SK-N-SH (cell line): ENCODE measurements at regions not wholly inside any gene's neighbourhood (a gene's known extent, or its start where the extent isn't known, plus 50 kb on each side); places are given as distances from the start of the nearest gene placed in this dataset.

Experiments
- CTCF ChIA-PET: fragments of 300-600, 350-600 bp; formaldehyde crosslinking; extraction: SDS; loops from one replicate; lab custom pipeline; 2021; lab: Yijun Ruan, JAX
- POLR2A ChIA-PET: fragments of 350-600 bp; sonication (Branson Sonifier 250); formaldehyde crosslinking; extraction: SDS; loops from one replicate; lab custom pipeline; 2020; ENCODE audit warnings: antibody characterized with exemption, inconsistent platforms; lab: Yijun Ruan, JAX
- DNase-seq: peaks from one replicate; pipeline ENCODE4 v3.0.0; 2012
- H2AFZ ChIP-seq: fragments of 200-600 bp; sonication (generic); 2 replicates; pipeline ENCODE4 v1.8.1; 2016; ENCODE audit warnings: antibody characterized with exemption, mild to moderate bottlenecking, low read depth
- H3F3A ChIP-seq: fragments of 200-600 bp; sonication (generic); replicated peaks from 2 replicates; pipeline ENCODE3; 2016; ENCODE audit warnings: antibody characterized with exemption, mild to moderate bottlenecking; ENCODE audit not compliant: insufficient read depth
- H3K27ac ChIP-seq, 2 experiments: fragments of 200-500 bp in 1 of 2; fragments of 200-600 bp in 1 of 2; sonication (Bioruptor generic) in 1 of 2; sonication (generic), shearing (Covaris generic) in 1 of 2; 2 replicates each; pipeline versions ENCODE4 v1.5.1 to v1.6.1; 2014 to 2016; ENCODE audit warnings: low read depth in 2 of 2, inconsistent platforms in 1 of 2, low read length in 1 of 2, mild to moderate bottlenecking in 1 of 2, mixed read lengths in 1 of 2
- H3K27me3 ChIP-seq: fragments of 200-600 bp; sonication (generic), shearing (Covaris generic); 2 replicates; pipeline ENCODE4 v1.6.1; 2016; ENCODE audit warnings: mixed run types; ENCODE audit not compliant: insufficient read depth
- H3K36me3 ChIP-seq, 2 experiments: fragments of 200-500 bp in 1 of 2; fragments of 200-600 bp in 1 of 2; sonication (Bioruptor generic) in 1 of 2; sonication (generic) in 1 of 2; replicated peaks in 1 of 2; 2 replicates each; pipeline versions ENCODE3 to v1.5.1; 2014 to 2016; ENCODE audit warnings: low read length in 1 of 2, mild to moderate bottlenecking in 1 of 2; ENCODE audit not compliant: insufficient read depth in 2 of 2, control insufficient read depth in 1 of 2
- H3K4me1 ChIP-seq, 2 experiments: fragments of 200-500 bp in 1 of 2; fragments of 200-600 bp in 1 of 2; sonication (Bioruptor generic) in 1 of 2; sonication (generic), shearing (Covaris generic) in 1 of 2; 2 replicates each; pipeline versions ENCODE4 v1.5.1 to v1.6.1; 2014 to 2016; ENCODE audit warnings: low read depth in 1 of 2, low read length in 1 of 2, mixed run types in 1 of 2; ENCODE audit not compliant: insufficient read depth in 2 of 2, control insufficient read depth in 1 of 2
- H3K4me2 ChIP-seq: fragments of 200-600 bp; sonication (generic), shearing (Covaris generic); 2 replicates; pipeline ENCODE4 v1.6.1; 2017; ENCODE audit warnings: mixed run types
- H3K4me3 ChIP-seq, 2 experiments: fragments of 200-500 bp in 1 of 2; fragments of 200-600 bp in 1 of 2; sonication (Bioruptor generic) in 1 of 2; sonication (generic), shearing (Covaris generic) in 1 of 2; 2 replicates each; pipeline versions ENCODE4 v1.5.1 to v1.8.1; 2014 to 2016; ENCODE audit warnings: low read depth in 2 of 2, inconsistent platforms in 1 of 2, low read length in 1 of 2, mild to moderate bottlenecking in 1 of 2, mixed read lengths in 1 of 2, moderate library complexity in 1 of 2
- H3K79me2 ChIP-seq: fragments of 200-600 bp; sonication (generic); 2 replicates; pipeline ENCODE4 v1.8.1; 2017; ENCODE audit warnings: mild to moderate bottlenecking; ENCODE audit not compliant: insufficient read depth
- H3K9ac ChIP-seq: fragments of 200-600 bp; sonication (generic); 2 replicates; pipeline ENCODE4 v1.6.1; 2017; ENCODE audit warnings: mixed run types
- H3K9me2 ChIP-seq: fragments of 200-600 bp; sonication (generic); 2 replicates; pipeline ENCODE4 v1.6.1; 2017; ENCODE audit warnings: mixed run types
- H3K9me3 ChIP-seq: fragments of 200-600 bp; sonication (generic); 2 replicates; pipeline ENCODE4 v1.6.1; 2017; ENCODE audit warnings: mixed run types, mild to moderate bottlenecking, moderate library complexity
- H4K20me1 ChIP-seq: fragments of 200-600 bp; sonication (generic); 2 replicates; pipeline ENCODE4 v1.6.1; 2017; ENCODE audit warnings: mild to moderate bottlenecking, mixed run types; ENCODE audit not compliant: insufficient read depth
- ELF1 ChIP-seq: IDR thresholded peaks from 2 replicates; pipeline ENCODE4 v1.4.0; 2012
- EZH2phosphoT487 ChIP-seq: fragments of 200-600 bp; sonication (generic); IDR thresholded peaks from 2 replicates; pipeline ENCODE4 v1.6.1; 2017; ENCODE audit warnings: low read depth, mixed run types, mild to moderate bottlenecking, antibody characterized with exemption, moderate library complexity, borderline replicate concordance
- FOSL2 ChIP-seq: IDR thresholded peaks from 2 replicates; pipeline ENCODE4 v1.4.0; 2012; ENCODE audit warnings: low read depth, mild to moderate bottlenecking, moderate library complexity, borderline replicate concordance
- GATA2 ChIP-seq: sonication (generic); formaldehyde crosslinking; IDR thresholded peaks from 2 replicates; pipeline ENCODE4 v1.5.0; 2020; ENCODE audit warnings: mild to moderate bottlenecking, missing genetic modification reagents
- JUND ChIP-seq: IDR thresholded peaks from 2 replicates; pipeline ENCODE4 v1.4.0; 2012
- MEF2A ChIP-seq: IDR thresholded peaks from 2 replicates; pipeline ENCODE4 v1.4.0; 2012; ENCODE audit warnings: low read depth, borderline replicate concordance
- NRF1 ChIP-seq: IDR thresholded peaks from 2 replicates; pipeline ENCODE4 v1.6.1; 2012; ENCODE audit warnings: low read depth, mild to moderate bottlenecking, low read length
- POLR2AphosphoS5 ChIP-seq: IDR thresholded peaks from 2 replicates; pipeline ENCODE4 v1.6.1; 2012; ENCODE audit warnings: low read depth, low read length
- RAD21 ChIP-seq: IDR thresholded peaks from 2 replicates; pipeline ENCODE4 v1.6.1; 2012; ENCODE audit warnings: mild to moderate bottlenecking, low read length
- RFX5 ChIP-seq: IDR thresholded peaks from 2 replicates; pipeline ENCODE4 v1.6.1; 2012; ENCODE audit warnings: mild to moderate bottlenecking, improper control_type of control experiment, low read length
- RXRA ChIP-seq: IDR thresholded peaks from 2 replicates; pipeline ENCODE4 v1.4.0; 2012; ENCODE audit warnings: low read depth, mild to moderate bottlenecking, borderline replicate concordance
- SIN3A ChIP-seq: IDR thresholded peaks from 2 replicates; pipeline ENCODE4 v1.6.1; 2012; ENCODE audit warnings: low read depth, mild to moderate bottlenecking, low read length, moderate library complexity, borderline replicate concordance
- TCF12 ChIP-seq: IDR thresholded peaks from 2 replicates; pipeline ENCODE4 v1.4.0; 2012
- YY1 ChIP-seq: IDR thresholded peaks from 2 replicates; pipeline ENCODE4 v1.4.0; 2012; ENCODE audit warnings: low read depth, mild to moderate bottlenecking
- WGBS: methylation state at CpG from one replicate; pipeline ENCODE4 v1.1.6; 2017; ENCODE audit warnings: low lambda C conversion rate; 5-methylcytosine and 5-hydroxymethylcytosine counted together
- TF ChIP-seq, protein P1 (sequence below): IDR thresholded peaks from 2 replicates; pipeline ENCODE4 v1.4.0; 2012; ENCODE audit warnings: low read depth, borderline replicate concordance
- TF ChIP-seq, protein P2 (sequence below): IDR thresholded peaks from 2 replicates; pipeline ENCODE4 v1.6.1; 2012; ENCODE audit warnings: mild to moderate bottlenecking, low read depth, low read length, moderate library complexity
- TF ChIP-seq, protein P3 (sequence below): IDR thresholded peaks from 2 replicates; pipeline ENCODE4 v1.4.0; 2012; ENCODE audit warnings: low read depth
- TF ChIP-seq, protein P4 (sequence below): IDR thresholded peaks from 2 replicates; pipeline ENCODE4; 2012
- TF ChIP-seq, protein P5 (sequence below): fragments of 150-350 bp; IDR thresholded peaks from 2 replicates; pipeline ENCODE4 v1.6.1; 2016; ENCODE audit warnings: mild to moderate bottlenecking, low read depth, low read length
- TF ChIP-seq, protein P6 (sequence below): fragments of 150-350 bp; IDR thresholded peaks from 2 replicates; pipeline ENCODE4 v1.6.1; 2017; ENCODE audit warnings: antibody characterized with exemption, low read length, low read depth, borderline replicate concordance

DNA sequence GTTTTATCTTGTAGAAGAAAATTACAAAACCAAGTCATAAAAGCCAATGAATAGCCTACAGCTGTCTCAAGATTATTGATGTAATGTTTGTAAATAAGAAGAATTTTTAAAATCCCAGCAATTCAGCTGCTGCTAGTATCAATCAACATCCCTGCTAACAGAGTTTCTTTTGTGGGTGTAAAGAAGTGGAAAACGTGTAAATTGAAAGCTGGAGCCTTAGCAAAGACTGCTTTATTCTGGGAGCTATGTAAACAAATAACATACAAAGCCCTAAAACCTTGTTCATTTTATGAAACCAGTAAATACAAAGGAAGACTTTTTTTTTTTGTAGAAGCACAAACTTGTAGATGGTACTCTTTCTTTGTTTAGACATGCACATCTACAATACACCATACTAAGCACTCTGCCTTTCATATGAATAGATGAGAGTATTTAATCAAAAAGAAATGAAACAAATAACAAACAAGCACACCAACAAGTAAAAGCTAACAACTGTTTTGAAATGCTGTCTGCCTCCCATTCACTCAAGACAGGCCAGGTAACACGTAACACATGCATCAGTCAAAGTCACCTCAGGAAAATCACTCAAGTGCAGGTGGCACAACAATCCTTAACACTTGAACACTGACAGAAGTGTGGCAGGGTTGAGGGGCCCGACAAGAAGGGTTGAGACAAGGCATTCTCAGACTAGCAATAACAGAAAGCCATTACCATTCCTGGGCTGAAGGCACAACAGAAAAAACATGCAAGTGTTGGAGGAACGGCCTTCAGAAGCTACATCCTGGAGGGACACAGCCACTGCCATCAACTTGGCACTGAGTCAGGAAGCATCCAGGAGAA lies 1364.0 kb upstream of the SEL1L start:
- H3K9me2 ChIP-seq = peaks cover 4% of the 10 kb centered on the region; the same call in 1 of the 2 replicates
- H2AFZ ChIP-seq = no peak overlapping the region
- DNase-seq = no peak
- no peak overlapping the region for H3K9ac ChIP-seq
- H3K9me3 ChIP-seq = no peaks in the 10 kb centered on the region
- CTCF ChIA-PET = no interaction called here
- H3K36me3 ChIP-seq = no peaks in the 10 kb centered on the region
- POLR2A ChIA-PET = no interaction called here
- no peak overlapping the region for H3K27ac ChIP-seq
- H3K4me1 ChIP-seq = no peaks in the 10 kb centered on the region
- WGBS = 1% methylated on average over 4 of the region's 4 CpGs
- H3K4me2 ChIP-seq = no peak overlapping the region
- TF ChIP-seq ELF1 (no peak), MEF2A (no peak), RFX5 (no peak), TCF12 (no peak), NRF1 (no peak), EZH2phosphoT487 (no peak), RXRA (no peak), SIN3A (no peak), RAD21 (no peak), YY1 (no peak), POLR2AphosphoS5 (no peak), JUND (no peak), GATA2 (no peak), FOSL2 (no peak)
- TF ChIP-seq, protein P1, sequence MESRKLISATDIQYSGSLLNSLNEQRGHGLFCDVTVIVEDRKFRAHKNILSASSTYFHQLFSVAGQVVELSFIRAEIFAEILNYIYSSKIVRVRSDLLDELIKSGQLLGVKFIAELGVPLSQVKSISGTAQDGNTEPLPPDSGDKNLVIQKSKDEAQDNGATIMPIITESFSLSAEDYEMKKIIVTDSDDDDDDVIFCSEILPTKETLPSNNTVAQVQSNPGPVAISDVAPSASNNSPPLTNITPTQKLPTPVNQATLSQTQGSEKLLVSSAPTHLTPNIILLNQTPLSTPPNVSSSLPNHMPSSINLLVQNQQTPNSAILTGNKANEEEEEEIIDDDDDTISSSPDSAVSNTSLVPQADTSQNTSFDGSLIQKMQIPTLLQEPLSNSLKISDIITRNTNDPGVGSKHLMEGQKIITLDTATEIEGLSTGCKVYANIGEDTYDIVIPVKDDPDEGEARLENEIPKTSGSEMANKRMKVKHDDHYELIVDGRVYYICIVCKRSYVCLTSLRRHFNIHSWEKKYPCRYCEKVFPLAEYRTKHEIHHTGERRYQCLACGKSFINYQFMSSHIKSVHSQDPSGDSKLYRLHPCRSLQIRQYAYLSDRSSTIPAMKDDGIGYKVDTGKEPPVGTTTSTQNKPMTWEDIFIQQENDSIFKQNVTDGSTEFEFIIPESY = no peak
- TF ChIP-seq, protein P2, sequence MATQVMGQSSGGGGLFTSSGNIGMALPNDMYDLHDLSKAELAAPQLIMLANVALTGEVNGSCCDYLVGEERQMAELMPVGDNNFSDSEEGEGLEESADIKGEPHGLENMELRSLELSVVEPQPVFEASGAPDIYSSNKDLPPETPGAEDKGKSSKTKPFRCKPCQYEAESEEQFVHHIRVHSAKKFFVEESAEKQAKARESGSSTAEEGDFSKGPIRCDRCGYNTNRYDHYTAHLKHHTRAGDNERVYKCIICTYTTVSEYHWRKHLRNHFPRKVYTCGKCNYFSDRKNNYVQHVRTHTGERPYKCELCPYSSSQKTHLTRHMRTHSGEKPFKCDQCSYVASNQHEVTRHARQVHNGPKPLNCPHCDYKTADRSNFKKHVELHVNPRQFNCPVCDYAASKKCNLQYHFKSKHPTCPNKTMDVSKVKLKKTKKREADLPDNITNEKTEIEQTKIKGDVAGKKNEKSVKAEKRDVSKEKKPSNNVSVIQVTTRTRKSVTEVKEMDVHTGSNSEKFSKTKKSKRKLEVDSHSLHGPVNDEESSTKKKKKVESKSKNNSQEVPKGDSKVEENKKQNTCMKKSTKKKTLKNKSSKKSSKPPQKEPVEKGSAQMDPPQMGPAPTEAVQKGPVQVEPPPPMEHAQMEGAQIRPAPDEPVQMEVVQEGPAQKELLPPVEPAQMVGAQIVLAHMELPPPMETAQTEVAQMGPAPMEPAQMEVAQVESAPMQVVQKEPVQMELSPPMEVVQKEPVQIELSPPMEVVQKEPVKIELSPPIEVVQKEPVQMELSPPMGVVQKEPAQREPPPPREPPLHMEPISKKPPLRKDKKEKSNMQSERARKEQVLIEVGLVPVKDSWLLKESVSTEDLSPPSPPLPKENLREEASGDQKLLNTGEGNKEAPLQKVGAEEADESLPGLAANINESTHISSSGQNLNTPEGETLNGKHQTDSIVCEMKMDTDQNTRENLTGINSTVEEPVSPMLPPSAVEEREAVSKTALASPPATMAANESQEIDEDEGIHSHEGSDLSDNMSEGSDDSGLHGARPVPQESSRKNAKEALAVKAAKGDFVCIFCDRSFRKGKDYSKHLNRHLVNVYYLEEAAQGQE = no peak
- TF ChIP-seq, protein P3, sequence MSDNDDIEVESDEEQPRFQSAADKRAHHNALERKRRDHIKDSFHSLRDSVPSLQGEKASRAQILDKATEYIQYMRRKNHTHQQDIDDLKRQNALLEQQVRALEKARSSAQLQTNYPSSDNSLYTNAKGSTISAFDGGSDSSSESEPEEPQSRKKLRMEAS = no peak
- TF ChIP-seq, protein P4, sequence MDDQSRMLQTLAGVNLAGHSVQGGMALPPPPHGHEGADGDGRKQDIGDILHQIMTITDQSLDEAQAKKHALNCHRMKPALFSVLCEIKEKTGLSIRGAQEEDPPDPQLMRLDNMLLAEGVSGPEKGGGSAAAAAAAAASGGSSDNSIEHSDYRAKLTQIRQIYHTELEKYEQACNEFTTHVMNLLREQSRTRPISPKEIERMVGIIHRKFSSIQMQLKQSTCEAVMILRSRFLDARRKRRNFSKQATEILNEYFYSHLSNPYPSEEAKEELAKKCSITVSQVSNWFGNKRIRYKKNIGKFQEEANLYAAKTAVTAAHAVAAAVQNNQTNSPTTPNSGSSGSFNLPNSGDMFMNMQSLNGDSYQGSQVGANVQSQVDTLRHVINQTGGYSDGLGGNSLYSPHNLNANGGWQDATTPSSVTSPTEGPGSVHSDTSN = no peak
- TF ChIP-seq, protein P5, sequence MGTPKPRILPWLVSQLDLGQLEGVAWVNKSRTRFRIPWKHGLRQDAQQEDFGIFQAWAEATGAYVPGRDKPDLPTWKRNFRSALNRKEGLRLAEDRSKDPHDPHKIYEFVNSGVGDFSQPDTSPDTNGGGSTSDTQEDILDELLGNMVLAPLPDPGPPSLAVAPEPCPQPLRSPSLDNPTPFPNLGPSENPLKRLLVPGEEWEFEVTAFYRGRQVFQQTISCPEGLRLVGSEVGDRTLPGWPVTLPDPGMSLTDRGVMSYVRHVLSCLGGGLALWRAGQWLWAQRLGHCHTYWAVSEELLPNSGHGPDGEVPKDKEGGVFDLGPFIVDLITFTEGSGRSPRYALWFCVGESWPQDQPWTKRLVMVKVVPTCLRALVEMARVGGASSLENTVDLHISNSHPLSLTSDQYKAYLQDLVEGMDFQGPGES = no peak
- TF ChIP-seq, protein P6, sequence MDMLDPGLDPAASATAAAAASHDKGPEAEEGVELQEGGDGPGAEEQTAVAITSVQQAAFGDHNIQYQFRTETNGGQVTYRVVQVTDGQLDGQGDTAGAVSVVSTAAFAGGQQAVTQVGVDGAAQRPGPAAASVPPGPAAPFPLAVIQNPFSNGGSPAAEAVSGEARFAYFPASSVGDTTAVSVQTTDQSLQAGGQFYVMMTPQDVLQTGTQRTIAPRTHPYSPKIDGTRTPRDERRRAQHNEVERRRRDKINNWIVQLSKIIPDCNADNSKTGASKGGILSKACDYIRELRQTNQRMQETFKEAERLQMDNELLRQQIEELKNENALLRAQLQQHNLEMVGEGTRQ = no peak
- TF ChIP-seq, all 33 proteins: peak for 0
- Histone ChIP-seq H3F3A (no peaks in the 10 kb centered on the region), H4K20me1 (no peaks in the 10 kb centered on the region), H3K4me3 (no peak overlapping the region), H3K79me2 (no peaks in the 10 kb centered on the region), H3K27me3 (no peaks in the 10 kb centered on the region)
